ENCODE measurements at regions not wholly inside any gene's neighbourhood (a gene's known extent, or its start where the extent isn't known, plus 50 kb on each side); places are given as distances from the start of the nearest gene placed in this dataset.

DNA sequence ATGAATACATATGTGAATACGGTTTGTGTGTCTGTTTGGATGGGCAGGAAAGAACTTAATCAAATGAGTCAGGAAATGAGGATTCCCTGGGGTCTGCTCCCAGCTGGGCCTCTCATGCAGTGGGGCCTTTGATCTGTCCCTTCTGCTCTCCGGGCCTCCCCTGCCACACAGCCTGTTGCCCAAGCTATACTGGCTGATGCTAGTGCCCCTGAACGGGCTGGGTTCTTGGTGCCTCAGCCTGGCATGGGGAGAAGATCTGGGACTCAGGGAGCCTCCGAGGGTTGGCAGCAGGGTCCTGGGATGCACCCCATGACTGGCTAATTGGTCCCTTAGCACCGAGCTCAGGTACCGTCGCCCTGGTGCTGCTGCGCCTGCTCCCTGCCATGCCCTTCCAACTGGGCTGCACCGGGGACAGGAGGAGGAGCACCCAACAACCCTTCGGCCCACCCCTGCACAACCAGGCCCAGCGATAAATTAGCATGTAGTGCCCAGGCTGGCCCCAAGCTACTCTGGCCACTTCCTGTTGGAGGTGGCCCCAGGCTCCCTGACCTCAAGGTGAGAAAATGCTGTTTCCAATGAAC is 59.9 kb upstream of the DUSP5 start (continued):
- no peak for TF ChIP-seq RAD21 (IDR thresholded peaks at IDR 0.05)
- TF ChIP-seq, protein P1, sequence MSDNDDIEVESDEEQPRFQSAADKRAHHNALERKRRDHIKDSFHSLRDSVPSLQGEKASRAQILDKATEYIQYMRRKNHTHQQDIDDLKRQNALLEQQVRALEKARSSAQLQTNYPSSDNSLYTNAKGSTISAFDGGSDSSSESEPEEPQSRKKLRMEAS (IDR thresholded peaks at IDR 0.05) = no peak
- TF ChIP-seq EGR1 (IDR thresholded peaks at IDR 0.05; ENCODE audit: low read depth in 2 of 2) = no peak
- TF ChIP-seq HNF4A (conservative IDR thresholded peaks at IDR 0.05) = no peak
- no peak for TF ChIP-seq RXRA (IDR thresholded peaks at IDR 0.05)
- TF ChIP-seq, protein P2, sequence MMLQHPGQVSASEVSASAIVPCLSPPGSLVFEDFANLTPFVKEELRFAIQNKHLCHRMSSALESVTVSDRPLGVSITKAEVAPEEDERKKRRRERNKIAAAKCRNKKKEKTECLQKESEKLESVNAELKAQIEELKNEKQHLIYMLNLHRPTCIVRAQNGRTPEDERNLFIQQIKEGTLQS (IDR thresholded peaks at IDR 0.05) = no peak
- TF ChIP-seq SP1 (IDR thresholded peaks at IDR 0.05) = no peak
- no peak for TF ChIP-seq TAF1 (conservative IDR thresholded peaks at IDR 0.05)
- TF ChIP-seq HNF4G (IDR thresholded peaks at IDR 0.05) = no peak
- TF ChIP-seq NR2F2 (IDR thresholded peaks at IDR 0.05) = no peak

DNA sequence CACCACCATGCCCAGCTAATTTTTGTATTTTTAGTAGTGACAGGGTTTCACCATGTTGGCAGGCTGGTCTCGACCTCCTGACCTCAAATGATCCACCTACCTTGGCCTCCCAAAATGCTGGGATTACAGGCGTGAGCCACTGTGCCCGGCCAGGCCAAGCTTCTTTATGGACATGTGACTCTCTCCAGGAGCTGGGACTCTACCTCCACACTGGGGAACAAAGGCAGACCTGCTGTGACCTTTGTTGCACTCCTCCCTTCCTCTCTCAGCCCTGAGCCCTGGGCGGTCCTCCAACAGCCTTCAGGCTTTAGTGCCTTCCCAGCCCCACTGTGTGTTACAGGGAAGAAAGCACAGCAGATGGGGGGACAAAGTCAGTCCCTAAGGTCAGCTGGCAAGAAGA is 55.0 kb upstream of the DUSP5 start:
- Histone ChIP-seq H3K4me3 (ENCODE audit: low read depth in 1 of 3, low read length in 3 of 3) (no peak overlapping the region), H3K9ac (ENCODE audit: low read depth in 1 of 2, low read length in 2 of 2) (no peak overlapping the region), H3K9me3 (ENCODE audit: control insufficient read depth in 4 of 4, low read length in 3 of 4) (no peaks in the 10 kb centered on the region), H3K36me3 (ENCODE audit: control insufficient read depth in 4 of 4, insufficient read depth in 3 of 4, low read depth in 1 of 4, low read length in 3 of 4) (no peaks in the 10 kb centered on the region), H3K27ac (ENCODE audit: low read depth in 1 of 2, low read length in 2 of 2) (no peak overlapping the region), H3K27me3 (ENCODE audit: control insufficient read depth in 4 of 4, insufficient read depth in 4 of 4, low read length in 3 of 4) (no peaks in the 10 kb centered on the region), H3K4me1 (ENCODE audit: control insufficient read depth in 4 of 4, insufficient read depth in 4 of 4, low read length in 3 of 4) (no peaks in the 10 kb centered on the region)
- WGBS = 94% methylated on average over 4 of the region's 4 CpGs
- no peak for TF ChIP-seq HNF4G (IDR thresholded peaks at IDR 0.05)
- TF ChIP-seq, protein P3, sequence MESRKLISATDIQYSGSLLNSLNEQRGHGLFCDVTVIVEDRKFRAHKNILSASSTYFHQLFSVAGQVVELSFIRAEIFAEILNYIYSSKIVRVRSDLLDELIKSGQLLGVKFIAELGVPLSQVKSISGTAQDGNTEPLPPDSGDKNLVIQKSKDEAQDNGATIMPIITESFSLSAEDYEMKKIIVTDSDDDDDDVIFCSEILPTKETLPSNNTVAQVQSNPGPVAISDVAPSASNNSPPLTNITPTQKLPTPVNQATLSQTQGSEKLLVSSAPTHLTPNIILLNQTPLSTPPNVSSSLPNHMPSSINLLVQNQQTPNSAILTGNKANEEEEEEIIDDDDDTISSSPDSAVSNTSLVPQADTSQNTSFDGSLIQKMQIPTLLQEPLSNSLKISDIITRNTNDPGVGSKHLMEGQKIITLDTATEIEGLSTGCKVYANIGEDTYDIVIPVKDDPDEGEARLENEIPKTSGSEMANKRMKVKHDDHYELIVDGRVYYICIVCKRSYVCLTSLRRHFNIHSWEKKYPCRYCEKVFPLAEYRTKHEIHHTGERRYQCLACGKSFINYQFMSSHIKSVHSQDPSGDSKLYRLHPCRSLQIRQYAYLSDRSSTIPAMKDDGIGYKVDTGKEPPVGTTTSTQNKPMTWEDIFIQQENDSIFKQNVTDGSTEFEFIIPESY (IDR thresholded peaks at IDR 0.05) = no peak
- TF ChIP-seq EGR1 (IDR thresholded peaks at IDR 0.05; ENCODE audit: low read depth in 2 of 2) = no peak
- TF ChIP-seq RXRA (IDR thresholded peaks at IDR 0.05) = no peak
- TF ChIP-seq, protein P4, sequence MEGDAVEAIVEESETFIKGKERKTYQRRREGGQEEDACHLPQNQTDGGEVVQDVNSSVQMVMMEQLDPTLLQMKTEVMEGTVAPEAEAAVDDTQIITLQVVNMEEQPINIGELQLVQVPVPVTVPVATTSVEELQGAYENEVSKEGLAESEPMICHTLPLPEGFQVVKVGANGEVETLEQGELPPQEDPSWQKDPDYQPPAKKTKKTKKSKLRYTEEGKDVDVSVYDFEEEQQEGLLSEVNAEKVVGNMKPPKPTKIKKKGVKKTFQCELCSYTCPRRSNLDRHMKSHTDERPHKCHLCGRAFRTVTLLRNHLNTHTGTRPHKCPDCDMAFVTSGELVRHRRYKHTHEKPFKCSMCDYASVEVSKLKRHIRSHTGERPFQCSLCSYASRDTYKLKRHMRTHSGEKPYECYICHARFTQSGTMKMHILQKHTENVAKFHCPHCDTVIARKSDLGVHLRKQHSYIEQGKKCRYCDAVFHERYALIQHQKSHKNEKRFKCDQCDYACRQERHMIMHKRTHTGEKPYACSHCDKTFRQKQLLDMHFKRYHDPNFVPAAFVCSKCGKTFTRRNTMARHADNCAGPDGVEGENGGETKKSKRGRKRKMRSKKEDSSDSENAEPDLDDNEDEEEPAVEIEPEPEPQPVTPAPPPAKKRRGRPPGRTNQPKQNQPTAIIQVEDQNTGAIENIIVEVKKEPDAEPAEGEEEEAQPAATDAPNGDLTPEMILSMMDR (IDR thresholded peaks at IDR 0.05; ENCODE audit: low read depth, low read length, missing input control) = no peak
- TF ChIP-seq GABPA (IDR thresholded peaks at IDR 0.05 in 1 of 2, conservative IDR thresholded peaks at IDR 0.05 in 1 of 2) = no peak
- no peak for TF ChIP-seq TAF1 (conservative IDR thresholded peaks at IDR 0.05)
- no peak for TF ChIP-seq FOXA2 (IDR thresholded peaks at IDR 0.05)
- TF ChIP-seq, protein P2 (IDR thresholded peaks at IDR 0.05) = no peak
- TF ChIP-seq FOXA1 (IDR thresholded peaks at IDR 0.05) = no peak
- no peak for TF ChIP-seq YY1 (IDR thresholded peaks at IDR 0.05)
- no peak for TF ChIP-seq NR2F2 (IDR thresholded peaks at IDR 0.05)
- DNase-seq (ENCODE audit: low spot score) = no peak

Measured in liver (tissue), 8 donors.